ENCODE measurements at regions not wholly inside any gene's neighbourhood (a gene's known extent, or its start where the extent isn't known, plus 50 kb on each side); places are given as distances from the start of the nearest gene placed in this dataset.

GRCh38 chrX:11970578-11971359 is 167.5 kb upstream of the FRMPD4 start:
- TF ChIP-seq NFIC (IDR thresholded peaks at IDR 0.05) (no peak), YY1 (IDR thresholded peaks at IDR 0.05; ENCODE audit: low read depth) (no peak), MAX (IDR thresholded peaks at IDR 0.05) (no peak), ZBTB7A (IDR thresholded peaks at IDR 0.05; ENCODE audit: low read depth) (no peak), TEAD4 (IDR thresholded peaks at IDR 0.05) (no peak), RAD21 (IDR thresholded peaks at IDR 0.05; ENCODE audit: low read depth) (no peak), FOXM1 (IDR thresholded peaks at IDR 0.05; ENCODE audit: borderline replicate concordance, low read depth) (no peak), EP300 (IDR thresholded peaks at IDR 0.05; ENCODE audit: borderline replicate concordance) (no peak), REST (IDR thresholded peaks at IDR 0.05; ENCODE audit: low read depth) (no peak), TAF1 (IDR thresholded peaks at IDR 0.05; ENCODE audit: low read depth) (no peak)

Measured in Ishikawa (cell line).